ENCODE measurements at regions not wholly inside any gene's neighbourhood (a gene's known extent, or its start where the extent isn't known, plus 50 kb on each side); places are given as distances from the start of the nearest gene placed in this dataset.

DNA sequence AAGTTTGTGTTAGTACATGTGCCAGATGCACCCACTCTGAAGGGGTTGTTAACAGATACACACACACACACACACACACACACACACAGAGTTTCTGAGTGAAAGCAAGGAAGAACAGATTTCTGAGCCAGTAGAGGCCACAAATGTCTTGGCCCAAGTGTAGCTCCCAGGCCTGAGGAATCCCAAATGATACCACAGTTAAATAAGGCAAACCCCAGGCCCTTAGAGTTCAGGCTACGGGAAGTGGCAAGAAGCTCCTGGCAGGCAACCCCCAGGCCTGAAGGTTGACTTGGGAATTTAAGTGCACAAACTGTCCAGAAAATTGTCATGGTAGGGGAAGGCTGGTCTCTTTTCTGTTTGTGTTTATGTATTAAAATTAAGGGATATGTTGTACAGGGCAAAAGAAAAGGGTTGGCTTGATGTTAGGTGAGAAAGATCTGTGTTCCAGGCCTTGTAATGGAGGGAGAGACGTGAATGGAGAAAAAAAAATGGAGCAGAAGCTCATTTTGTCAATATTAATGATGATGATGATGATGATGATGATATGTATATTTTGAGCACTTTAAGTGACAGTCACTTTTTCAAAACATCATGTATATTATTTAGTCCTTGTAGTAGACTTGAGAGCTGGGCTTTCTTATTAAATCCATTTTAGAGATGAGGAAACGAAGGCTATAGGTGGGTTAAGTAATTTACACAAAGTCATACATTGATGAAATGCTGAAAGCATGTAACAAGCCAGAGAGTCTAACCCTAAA lies 317.0 kb upstream of the JAG1 start:
- DNase-seq (ENCODE audit: low read depth in 2 of 2): no peak

DNA sequence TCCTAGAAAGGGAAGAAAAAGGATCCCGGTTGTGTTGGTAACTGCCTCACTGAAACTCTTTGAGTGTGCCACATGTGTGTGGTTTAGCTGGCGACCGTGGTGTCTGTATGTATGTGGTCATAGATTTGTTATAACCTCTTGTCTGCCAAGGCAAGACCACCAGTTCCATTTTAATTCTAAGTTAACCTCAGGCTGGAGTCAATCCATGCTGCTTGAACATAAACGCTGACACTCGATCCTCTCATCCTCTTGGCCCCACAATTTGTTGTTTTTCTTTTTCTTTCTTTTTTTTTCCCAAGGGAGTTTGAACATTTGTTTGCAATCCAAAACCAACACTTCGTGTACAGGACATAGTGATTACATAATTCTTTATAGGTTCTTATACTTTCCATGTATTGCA lies 318.9 kb upstream of the JAG1 start:
- no peak for DNase-seq (ENCODE audit: low read depth in 2 of 2)

DNA sequence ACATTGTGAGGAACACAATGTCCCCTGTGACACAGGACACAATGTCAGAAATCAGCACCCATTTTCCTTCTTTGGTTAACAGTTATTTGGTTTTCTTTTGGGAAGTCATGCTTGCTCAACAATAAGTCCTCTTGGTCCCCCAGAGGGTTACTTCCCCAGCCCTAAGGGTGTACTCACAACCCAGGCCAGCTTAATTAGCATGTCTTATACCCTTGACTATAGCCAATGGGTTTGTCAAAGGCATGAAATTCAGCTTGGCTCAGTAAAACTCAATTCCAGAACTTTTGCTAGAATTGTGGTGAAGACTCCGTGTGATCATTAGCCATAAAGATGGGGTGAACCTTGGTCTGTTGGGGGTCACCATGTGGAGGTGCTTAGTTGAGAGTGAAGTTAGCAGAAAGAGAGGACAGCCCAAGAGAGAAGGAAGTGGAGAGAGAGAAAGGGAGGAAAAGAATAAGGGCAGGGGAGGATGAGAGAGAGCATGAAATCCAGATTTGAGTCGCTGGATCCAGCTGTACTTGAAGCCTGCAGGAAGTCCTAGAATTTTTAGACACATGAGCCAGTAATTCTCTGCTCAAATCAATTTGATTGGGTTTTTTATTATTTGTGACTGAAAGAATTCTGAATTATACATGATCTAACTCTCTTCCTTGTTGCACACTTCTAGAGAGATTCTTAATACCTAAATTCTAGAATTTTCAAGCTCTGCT lies 321.3 kb upstream of the JAG1 start:
- no peak for DNase-seq (ENCODE audit: low read depth in 2 of 2)

- no peak for DNase-seq (ENCODE audit: low read depth in 2 of 2)
These were observed 324.7 kb upstream of the JAG1 start for GRCh38 chr20:10998476-10998875.

- no peak for DNase-seq (ENCODE audit: low read depth in 2 of 2)
These were observed 326.6 kb upstream of the JAG1 start for GRCh38 chr20:11000416-11000815.

- no peak for DNase-seq (ENCODE audit: low read depth in 2 of 2)
These were observed 327.5 kb upstream of the JAG1 start for GRCh38 chr20:11001302-11001701.

GRCh38 chr20:11001764-11002540 lies 328.2 kb upstream of the JAG1 start:
- DNase-seq (ENCODE audit: low read depth in 2 of 2): no peak

DNA sequence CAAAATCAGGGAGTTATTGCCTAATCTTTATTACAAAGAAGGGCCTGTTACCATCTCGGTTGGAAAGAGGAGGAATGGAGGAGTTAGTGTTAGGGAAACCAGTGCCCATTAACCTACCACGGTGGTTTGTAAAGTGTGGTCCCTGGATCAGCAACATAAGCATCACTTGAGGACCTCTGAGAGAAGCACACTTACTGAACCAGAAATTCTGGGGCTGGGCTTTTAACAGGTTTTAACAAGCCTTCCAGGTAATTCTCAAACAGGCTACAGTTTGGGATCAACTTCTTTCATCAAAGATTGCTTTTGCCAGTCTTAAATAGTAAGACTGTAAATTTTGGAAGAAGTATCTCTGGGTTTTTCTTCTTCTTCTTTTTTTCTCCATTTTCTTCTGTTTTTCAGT lies 329.5 kb upstream of the JAG1 start:
- DNase-seq (ENCODE audit: low read depth in 2 of 2): no peak

DNA sequence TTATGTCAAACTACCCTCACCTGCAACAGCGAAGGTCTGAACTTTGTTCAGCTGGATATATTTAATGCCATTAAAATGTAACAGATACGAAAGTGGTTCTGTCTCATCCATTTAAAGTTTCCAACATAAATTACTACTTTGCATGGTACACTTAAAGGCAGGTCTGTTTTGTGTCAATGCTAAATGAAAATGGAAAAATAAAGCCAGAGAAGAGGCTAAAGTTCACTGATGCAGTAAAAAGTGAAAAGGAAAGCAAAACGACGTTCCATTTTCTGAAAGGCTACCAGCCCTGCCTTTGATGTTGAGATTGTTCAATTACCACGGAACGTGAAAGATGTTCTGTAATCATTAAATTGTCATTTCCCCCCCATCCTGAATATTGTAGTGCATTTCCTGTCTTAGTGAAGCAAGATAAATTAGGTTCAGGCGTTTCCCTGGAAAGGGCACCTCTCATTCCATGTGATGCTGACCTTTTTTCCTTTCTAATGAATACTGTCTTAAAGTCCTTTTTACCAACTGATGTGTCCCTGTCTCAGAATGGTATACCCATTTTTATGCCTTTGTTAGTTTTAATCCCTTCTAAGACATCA lies 334.7 kb upstream of the JAG1 start:
- no peak for DNase-seq (ENCODE audit: low read depth in 2 of 2)

- DNase-seq (ENCODE audit: low read depth in 2 of 2): no peak
These were observed 337.9 kb upstream of the JAG1 start for GRCh38 chr20:11011653-11012052.

GRCh38 chr20:11012975-11013374 lies 339.2 kb upstream of the JAG1 start:
- DNase-seq (ENCODE audit: low read depth in 2 of 2): no peak

- no peak for DNase-seq (ENCODE audit: low read depth in 2 of 2)
These were observed 340.0 kb upstream of the JAG1 start for GRCh38 chr20:11013801-11014200.

DNA sequence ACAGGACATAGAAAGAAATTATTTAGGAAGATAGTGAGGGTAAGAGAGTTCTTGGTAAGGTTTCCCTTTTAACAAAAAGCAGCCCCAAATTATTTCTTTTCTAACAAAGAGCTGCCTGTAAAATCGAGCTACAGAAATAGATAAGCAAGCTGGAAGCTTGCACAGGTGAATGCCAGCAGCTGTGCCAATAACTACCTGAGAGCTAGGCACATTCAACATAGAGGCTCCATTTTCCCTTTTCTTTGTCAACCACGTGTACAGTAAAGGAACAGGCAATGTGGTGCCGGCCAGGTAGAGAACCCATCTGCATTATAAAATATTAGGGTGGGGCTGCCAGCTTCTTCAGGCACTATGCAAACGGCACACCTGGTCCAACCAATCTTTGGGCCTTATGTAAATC lies 341.6 kb upstream of the JAG1 start:
- DNase-seq (ENCODE audit: low read depth in 2 of 2): no peak

DNA sequence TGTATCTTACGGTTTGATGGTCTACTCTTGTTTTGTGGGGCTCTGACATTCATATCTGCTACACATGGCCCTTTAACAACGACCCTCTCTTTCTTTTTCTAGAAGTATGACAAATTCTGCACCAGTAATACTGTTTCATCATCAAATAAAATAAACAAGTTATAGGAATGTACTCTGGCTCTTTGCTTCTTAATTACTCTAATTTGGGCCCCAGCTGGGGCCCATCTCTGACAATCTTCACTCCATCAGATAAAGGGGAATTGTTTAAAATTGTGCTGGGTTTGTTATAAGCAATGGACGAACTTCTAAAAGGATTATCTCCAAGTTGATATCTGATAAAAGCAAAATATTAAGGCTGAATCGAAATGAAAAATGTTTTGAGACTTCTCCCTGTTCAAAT lies 343.6 kb upstream of the JAG1 start:
- no peak for DNase-seq (ENCODE audit: low read depth in 2 of 2)

GRCh38 chr20:11018668-11019170 lies 344.9 kb upstream of the JAG1 start:
- no peak for DNase-seq (ENCODE audit: low read depth in 2 of 2)

DNA sequence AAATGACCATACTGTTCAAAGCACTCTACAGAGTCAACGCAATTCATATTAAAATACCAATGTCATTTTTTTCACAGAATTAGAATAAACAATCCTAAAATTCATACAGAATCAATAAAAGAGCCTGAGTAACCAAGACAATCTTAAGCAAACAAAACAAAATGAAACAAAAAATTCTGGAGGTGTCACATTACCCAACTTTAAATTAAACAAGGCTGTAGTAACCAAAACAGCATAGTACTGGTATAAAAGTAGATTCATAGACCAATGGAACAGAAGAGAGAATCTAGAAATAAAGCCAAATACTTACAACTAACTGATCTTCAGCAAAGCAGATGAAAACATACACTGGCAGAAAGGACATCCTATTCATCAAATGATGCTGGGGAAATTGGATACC lies 346.9 kb upstream of the JAG1 start:
- no peak for DNase-seq (ENCODE audit: low read depth in 2 of 2)

- no peak for DNase-seq (ENCODE audit: low read depth in 2 of 2)
These were observed 353.4 kb upstream of the JAG1 start for GRCh38 chr20:11027224-11027623.

DNA sequence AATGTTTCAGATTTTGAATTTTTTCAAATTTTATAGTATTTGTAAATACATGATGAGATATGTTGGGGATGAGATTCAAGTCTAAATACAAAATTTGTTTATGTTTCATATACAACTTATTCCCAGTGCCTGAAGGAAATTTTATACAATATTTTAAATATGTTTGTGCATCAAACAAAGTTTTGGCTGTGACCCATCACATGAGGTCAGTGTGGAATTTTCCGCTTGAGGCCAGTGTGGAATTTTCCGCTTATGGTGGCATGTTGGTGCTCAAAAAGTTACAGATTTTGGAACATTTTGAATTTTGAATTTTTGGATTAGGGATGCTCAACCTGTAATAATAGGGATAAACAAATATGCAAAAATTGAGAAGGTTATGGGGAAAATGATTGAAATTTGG lies 356.6 kb upstream of the JAG1 start:
- no peak for DNase-seq (ENCODE audit: low read depth in 2 of 2)

DNA sequence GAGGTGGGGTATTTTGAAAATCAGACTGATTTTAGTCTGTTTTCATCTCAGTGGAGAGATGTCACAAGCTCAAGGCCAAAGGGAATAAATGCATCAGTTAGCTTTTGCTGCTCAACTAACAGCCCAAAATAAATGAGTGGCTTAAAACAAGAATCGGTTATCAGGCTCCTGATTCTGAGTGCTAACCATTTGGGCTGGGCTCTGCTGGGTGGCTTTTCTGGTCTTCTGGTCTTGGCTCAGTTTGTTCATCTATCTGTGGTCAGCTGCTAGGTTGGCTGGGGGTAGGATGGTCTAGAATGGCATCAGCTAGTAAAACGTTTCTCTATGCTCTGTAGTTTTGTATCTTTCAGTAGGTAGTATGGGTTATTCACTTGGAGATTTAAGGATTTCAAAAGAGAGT lies 357.5 kb upstream of the JAG1 start:
- DNase-seq (ENCODE audit: low read depth in 2 of 2): no peak

DNA sequence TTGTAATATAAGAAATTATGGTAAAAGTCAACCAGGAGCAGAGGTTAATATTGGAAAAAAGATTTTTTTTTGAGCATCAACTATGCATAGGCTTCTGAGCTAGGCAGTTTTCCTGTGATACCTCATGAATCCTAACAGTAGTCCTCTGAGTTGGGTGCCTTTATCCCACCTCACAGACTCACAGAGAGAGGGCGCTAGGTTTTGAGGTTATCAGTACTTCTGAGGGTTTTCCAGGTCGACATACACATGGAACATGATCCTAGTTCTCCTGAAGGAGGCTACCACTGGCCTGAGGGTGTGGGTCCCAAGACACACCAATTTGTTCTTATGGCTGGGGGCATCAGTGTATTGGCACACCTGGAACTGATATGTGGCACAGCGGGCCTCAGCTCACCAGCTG lies 358.8 kb upstream of the JAG1 start:
- no peak for DNase-seq (ENCODE audit: low read depth in 2 of 2)

- DNase-seq (ENCODE audit: low read depth in 2 of 2): no peak
These were observed 360.2 kb upstream of the JAG1 start for GRCh38 chr20:11034025-11034424.

GRCh38 chr20:11035211-11035610 lies 361.4 kb upstream of the JAG1 start:
- no peak for DNase-seq (ENCODE audit: low read depth in 2 of 2)

Measured in stimulated activated CD4-positive, alpha-beta T cell treated with anti-CD3 and anti-CD28 coated beads, Interleukin-15, amount 100 ng/mL, for 48 hours (primary cell).